ENCODE measurements at regions not wholly inside any gene's neighbourhood (a gene's known extent, or its start where the extent isn't known, plus 50 kb on each side); places are given as distances from the start of the nearest gene placed in this dataset.

DNA sequence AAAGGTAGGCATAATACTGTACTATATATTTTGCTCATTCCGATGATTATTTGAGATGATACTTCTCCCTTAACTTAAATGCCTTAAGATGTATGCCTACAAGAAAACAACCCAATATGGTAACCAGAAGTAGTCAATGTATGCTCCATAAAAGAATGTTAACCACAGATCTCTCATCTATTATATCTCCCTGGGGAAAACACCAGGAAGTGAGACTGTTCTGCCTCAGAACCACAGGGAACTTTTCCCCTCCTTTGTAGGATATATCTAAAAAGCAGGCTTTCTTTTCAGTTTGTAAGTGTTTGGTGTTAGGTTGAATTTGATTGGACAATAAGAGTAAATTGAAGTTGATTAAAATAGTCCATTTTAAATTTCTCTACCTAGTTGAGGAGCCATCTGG lies 1160.5 kb upstream of the NXPH2 start:
- DNase-seq: no peak

DNA sequence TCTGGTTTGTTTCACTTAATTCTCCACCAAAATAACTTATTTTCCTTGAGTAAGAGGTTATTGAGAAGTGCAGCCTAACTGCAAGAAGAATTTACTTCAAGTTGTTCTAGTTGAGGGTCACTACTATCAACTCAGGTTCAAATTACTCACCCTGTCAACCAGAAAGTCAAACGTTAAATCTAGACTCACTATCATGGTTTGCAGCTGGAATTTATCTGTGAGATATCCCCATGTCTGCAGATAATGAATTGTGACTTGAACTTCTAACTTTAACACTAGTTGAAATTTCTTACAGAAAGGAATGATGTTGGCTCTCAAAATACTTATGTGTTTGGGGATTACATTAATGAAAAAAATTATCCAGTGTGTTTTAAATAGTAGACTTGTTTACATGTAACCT lies 1145.7 kb upstream of the NXPH2 start:
- no peak for DNase-seq

DNA sequence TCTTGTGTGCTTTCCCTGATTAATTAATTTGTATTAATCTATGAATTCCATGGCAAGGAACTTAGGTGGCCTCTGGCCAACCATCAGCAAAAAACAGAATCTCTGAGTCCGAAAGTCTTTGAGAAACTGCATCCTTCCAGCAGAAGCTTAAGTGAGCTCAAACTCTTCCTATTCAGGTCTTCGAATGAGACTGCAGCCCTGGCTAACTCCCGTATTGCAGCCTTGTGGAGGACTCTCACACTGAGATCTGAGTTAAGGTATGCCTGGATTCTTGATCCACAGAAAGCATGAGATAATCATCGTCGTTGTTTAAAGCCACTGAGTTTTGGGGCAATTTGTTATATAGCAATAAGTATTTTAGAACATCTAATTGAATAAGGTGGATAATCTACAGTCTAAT lies 1143.9 kb upstream of the NXPH2 start:
- no peak for DNase-seq

DNA sequence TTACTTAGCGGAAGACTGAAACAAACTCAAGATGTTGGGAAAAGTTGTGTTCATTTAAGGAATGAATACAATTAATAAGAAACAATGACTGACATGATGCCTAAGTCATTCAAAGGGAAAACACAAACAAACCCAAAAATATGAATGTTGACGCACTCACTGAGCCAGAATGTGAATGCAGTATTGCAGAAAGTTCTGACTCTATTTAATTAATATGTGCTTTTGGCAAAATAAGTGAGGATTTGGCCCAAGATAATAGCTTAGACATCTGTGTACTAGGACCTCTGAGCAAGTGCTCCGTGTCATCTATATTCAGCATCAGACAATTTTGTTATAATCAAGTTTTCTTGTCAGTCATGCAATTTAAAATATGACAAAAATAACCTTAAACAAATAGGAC lies 1138.8 kb upstream of the NXPH2 start:
- no peak for DNase-seq

DNA sequence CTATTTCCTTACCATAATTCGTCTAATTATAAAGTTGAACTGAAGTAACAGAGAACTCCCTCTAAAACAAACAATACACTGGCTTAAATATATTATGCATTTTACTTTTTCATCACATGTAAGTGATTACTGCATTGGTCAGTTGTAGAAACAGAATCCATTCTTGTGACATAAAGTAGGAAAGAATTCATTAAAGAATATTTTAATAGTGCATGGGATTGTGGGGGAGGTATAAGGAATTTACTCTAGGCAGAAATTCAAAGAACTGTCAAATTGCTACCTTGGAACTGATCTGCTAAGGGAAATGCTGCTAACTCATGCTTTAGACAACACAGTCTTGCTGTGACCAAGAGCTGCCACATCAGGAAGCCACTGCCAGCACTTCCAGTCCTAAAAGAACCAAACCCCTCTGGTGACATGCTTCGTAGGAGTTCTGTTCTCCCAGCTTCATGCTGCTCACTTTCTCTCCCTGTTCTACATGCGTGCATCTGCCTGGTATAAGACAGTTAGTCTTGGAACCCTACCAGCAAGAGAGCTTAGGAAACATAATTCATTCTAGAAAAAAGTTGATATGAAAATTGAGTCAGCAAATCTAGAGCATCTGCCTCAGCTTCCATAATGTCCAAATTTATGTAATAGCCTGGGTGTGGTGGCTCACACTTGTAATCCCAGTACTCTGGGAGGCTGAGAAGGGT lies 1137.6 kb upstream of the NXPH2 start:
- DNase-seq: no peak

DNA sequence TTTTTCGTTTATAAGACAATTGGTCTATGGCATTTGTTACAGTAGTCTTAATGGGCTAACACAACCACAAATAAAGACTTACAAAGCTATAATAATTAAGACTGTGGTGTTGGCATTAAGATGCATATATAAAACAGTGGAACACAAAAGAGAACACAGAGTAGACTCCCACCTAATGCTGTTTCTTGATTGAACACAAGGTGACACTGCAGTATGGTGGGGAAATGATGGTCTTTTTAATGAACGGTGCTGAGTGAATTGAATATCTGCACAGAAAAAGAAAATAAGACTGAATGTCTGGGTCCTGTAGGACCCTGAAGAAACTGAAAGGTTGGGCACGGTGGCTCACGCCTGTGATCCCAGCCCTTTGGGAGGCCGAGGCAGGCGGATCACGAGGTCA lies 1136.6 kb upstream of the NXPH2 start:
- DNase-seq: no peak

DNA sequence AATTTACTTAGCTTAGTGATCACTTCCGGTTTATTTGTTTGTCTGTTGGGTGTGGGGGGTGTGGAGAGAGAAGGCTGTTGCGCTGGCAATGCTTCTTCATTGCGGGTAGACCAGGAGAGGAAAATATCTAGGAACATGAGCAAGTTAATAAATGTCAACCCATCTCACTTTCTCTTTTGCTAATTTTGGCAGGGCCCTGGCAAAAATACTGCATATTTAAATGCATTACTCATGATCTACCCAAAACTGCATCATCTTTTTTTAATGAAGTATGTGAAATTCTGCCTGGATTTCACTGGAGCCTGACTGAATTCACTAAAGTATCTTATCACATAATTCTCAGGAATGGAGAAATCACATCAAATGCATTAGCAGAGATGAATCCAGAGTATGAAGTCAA lies 1131.0 kb upstream of the NXPH2 start:
- no peak for DNase-seq

DNA sequence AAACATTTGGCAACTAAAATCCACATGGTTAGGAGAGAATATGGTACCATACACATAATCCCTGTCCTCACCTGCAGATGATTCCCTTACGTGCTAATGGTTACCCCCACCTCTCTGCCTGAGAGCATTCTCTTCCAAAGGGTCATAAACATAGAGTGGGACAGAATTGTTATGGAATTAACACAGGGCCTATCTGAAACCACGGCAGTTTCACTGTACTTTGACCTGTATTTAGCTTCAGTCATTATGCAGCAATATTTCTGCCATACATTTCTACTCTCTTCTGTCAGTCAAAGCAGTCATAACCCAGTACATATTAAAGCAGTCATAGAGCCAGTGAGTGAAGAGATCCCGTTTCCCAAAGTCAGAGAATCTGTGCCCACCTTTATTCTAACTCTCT lies 1128.9 kb upstream of the NXPH2 start:
- DNase-seq: no peak

DNA sequence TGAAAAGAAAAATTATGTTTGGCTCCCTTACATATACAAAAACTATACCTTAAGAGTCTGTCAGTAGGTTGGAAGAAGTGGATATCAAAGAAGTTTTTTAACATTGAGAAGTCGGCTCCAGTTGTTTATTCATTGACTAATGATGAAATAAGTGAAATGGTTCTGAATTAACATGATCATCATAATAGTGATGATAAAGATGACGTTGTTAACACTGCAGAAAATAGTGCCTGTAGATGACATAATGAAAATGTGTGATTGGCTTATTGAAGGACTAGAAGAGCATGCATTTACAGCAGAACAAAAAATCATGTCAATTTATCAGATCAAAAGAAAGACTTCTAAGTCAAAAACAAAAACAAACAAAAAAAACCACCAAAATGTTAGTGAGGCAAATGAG lies 1125.4 kb upstream of the NXPH2 start:
- DNase-seq: no peak

DNA sequence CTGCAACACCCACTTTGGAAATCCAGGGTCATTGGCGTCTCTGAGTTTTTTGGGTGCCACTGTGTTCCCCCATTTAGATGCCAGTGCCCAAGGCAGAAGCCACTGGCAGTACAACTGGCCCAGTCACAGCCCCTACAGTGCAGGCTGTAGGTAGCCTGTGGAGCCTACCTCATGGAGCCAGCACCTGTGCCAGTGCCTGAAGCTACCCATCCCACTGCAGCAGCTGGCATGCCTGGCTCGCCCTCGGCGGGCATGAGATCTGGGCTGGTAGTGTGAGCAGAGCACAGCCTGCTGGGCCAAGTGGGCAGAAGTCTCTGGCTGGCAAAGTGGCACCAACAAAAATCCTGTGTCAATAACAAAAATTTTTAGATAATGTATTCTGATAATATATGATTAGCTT lies 1111.4 kb upstream of the NXPH2 start:
- DNase-seq: no peak

DNA sequence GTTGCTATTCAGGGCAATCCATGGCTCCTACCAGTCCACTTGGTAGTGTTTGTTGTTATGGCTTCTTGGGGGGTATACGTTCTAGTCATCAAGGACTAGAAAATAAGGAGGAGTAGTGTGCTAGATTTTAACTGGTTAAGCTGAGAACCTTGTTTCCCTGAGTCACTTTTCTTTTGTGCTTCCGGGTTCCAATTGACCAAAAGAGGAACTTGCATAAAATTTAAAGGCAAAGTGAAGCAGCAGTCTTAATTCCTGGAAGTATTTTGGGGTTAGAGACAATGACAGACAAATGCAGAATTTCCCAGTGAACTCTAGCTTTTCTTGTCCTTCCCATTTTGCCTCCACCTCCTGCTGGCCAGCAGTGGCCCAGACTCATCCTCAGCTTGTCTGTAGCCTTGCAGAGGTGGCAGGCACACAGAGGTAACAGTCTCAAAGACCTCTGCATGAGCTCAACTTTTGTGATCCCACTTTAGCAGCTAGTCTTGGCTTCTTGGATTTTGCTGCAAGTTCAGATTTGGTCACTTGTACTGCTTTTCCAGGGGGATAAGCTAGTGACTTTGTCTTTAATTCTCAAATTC lies 1105.8 kb upstream of the NXPH2 start:
- DNase-seq: no peak

DNA sequence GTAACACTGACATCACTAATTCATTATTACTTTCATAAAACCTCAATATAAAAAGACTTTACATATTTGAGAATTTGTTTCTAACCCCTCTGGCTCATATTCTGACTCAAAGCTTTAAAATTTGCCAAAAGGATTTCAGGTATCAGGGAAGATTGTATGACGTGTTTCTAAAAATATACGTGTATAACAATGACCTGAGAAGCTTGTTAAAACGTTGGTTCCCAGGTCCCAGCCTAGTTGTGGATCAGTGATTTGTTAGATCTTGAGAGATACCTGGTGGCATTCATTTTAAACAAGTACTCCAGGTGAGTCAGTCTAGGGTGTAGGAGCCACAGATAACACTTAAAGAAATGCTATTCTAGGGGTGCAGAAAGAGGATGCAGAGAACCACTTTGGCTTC lies 1096.8 kb upstream of the NXPH2 start:
- DNase-seq: no peak

DNA sequence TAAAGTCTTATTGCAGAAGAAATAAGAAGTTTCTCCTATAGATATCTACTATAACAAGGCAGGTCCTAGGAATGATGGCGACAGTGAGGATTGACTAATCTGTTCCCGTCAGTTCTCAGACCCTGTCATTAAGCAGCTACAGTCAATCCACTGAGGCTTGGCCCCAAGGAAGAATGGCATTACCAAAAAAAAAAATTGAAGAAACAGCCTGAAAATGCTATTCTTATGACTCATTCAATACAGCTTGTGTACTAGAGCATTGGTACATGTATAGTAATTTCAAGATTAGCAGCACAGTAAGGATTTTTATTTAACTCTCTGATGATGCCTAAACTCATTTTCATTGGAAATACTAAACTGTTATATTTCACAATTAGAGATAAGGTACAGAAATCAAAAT lies 1096.1 kb upstream of the NXPH2 start:
- DNase-seq: no peak

DNA sequence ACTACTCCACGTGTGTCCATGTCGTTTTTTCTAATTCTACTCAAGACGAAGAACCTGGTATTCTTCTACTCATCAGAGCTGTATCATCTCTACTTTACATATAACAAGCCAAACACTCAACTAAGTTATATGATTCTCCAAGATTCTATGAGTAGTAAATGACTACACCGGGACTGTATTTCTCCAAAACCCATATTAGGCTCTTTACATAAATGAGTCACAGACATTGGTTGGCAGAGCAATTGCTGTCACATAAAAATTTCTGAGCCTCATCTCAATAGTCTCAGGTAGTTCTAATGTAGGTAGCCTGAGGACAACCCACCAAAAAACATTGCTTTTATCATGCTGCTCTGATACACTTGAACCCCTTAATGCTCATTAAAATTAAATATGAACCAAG lies 1092.3 kb upstream of the NXPH2 start:
- no peak for DNase-seq

DNA sequence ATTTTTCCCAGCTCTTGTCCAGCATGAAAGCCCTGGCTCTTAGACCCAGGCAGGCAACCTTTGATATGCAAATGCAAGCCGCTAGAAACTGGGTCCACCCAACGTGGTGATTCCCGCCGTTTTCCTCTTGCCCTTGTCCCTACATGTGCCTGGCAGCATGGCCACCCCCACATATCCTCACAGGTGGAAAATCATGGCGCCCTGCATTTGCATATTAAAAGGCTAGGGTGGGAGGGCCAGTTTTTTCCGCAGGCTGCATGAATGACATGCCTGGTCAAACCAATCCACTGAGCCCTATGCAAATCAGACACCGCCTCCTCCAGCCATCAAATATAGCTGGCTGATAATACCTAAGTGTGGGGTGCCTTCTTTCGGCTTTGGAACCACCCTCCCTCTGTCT lies 1091.8 kb upstream of the NXPH2 start:
- no peak for DNase-seq

DNA sequence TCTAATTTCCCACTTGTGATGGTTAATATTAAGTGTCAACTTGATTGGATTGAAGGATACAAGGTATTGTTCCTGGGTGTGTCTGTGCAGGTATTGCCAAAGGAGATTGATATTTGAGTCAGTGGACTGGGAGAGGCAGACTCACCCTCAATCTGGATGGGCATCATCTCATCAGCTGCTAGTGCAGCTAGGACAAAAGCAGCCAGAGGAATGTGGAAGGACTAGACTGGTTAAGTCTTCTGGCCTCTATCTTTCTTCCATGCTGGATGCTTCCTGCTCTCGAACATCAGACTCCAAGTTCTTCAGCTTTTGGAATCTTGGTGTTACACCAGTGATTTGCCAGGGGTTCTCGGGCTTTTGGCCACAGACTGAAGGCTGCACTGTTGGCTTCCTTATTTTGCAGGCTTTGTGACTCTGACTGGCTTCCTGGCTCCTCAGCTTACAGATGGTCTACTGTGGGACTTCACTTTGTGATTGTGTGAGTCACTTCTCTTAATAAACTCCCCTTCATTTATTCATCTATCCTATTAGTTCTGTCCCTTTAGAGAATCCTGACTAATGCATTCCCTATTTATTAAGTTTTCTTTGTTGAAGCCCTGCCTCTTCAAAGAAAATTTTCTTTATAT lies 1087.5 kb upstream of the NXPH2 start:
- no peak for DNase-seq

DNA sequence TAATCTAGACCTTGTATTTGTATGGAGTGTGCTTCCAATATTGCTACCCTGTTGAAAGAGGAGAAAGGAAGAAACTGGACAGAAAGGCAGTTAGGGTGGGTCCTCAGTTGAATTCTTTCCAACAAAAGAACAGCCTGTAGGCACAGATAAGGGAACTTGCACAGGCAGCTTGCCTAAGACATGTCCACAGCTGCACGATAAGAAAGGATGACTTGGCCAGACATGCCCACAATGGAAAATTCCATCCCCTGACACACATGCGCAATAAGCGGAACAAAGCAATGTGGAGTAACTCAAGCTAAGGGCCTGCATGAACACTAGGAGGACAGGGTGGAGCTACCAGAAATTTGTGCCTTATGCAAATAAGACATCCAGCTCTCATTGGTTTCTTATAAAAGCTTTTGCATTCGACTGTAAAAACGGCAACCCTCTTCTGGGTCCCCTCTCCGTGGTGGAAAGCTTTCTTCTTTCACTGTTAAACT lies 1084.7 kb upstream of the NXPH2 start:
- peak; percentile 70 for DNase-seq

DNA sequence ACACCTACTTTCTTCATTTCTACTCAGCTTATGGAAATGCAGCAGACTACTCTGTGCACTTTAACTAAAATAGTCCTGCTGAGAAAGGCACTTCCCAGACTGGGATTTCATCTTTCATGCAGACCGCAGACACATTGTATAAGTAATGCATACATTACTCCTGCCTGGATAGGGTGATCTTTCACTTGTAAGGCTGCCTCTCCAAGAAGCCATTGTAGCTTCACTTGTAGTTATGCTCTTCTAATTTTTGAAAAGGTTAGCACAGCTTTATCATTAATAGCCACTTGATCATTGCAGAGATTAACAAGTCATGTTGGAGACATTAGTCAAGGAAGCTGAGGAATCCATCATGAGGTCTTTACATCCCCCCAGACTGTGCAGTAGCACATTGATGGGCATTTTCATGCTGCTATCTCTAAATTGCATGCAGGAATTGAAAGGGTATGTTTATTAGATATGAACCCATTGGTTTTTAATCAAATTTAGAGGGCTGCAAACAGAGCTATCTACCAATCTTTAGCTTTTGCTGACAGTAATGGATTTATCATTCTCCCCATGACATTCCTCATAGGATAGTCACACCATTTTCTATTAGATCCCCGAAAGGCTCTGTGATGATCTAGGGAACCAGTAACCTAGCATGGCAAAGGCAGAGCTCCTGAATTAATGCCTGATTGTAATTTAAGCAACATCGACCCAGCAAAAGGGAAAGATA lies 1074.7 kb upstream of the NXPH2 start:
- no peak for DNase-seq

DNA sequence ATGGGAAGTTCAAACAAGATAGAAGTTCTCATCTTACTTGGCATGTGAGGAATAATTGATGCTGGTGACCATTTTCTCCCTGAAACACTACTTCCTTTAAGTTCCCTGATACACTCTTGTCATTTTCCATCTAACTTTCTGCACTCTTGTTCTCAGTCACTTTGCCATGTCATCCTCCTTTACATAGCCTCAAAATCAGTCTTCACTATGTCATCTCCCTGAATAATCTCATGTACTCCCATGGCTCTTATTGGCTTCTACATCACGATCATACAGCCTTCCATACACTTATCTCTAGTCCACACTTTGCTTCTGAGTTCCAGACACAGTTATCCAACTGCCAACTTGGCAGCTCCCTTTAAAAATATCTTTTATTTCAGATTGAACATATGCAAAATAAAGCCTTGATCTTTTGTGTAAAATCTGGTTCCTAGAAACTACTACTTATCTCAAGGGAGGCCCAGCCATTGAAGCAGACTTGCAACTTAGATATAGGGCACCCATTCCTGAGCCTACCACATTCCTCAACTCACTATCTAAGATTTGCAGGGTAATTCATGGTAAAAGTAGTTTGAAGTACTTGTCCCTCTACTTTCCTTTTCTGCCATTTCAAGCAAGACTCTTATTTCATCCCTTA lies 1070.2 kb upstream of the NXPH2 start:
- DNase-seq: peak; percentile 4

DNA sequence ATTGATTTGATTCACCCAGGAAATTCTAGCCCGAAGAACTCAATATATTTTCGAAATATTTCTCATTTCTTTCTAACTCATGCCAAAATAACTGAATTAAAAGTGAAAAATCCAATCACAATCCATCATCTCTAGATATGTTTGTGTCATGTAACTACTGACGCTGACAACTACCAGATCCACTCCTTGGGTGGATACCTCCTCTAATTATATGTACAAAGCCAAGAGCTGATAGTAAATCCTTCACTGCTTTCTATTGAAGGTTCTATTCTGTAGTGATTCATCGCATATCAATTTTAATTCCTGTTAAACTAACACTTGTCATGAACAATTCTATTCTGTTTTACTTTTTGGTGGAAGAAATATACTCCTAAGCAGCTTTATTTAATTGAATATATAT lies 1056.6 kb upstream of the NXPH2 start:
- DNase-seq: no peak

DNA sequence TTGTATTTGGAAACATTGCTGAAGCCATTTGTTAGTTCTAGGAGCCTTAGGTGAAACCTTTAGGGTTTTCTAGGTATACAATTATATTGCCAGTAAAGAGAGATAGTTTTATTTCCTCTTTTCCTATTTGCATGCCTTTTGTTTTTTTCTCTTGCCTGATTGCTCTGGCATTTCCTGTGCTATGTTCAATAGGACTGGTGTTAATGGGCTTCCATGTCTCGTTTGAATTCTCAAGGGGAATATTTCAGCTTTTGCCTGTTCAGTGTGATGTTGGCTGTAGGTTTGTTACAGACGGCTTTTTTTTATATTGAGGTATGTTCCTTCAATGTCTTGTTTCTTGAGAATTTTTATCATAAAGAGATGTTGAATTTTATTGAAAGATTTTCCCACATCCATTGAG lies 1054.9 kb upstream of the NXPH2 start:
- DNase-seq: no peak

DNA sequence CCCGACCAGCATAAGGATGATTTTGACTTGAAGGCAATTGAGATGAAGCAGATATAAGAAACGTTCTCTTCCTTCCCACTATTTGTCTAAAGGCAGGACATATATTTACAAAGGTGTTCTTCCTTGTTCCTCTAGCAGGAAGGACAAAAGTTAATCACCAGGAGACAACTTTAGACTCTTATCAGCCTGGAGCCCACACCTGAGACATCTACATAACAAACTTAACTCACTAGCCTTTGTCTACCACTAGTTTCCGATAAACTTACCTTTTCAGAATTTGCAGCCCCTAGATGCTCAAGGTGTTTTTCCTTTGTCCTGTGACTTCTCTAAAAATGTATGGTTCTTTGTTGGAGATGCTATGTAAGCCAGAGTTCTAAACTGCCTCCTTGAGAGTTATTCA lies 1047.8 kb upstream of the NXPH2 start:
- DNase-seq: no peak

DNA sequence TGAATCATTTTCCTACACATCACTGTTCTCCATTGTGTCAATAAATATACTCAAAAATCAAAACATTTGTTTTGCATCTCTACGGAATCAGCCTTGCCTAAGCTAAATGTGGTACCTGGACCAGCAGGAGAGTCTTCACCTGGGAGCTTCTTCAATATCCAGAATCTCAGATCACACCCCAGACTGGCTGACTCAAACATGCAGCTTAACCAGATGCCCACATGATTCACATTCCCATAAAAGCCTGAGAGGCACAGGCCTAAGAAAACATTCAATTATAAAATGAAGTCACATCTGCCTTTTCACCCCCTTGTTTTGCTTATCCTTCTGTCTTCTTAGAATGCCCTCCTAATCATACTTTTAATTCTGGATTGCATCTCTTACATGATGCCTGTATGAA lies 1045.5 kb upstream of the NXPH2 start:
- DNase-seq: no peak
